Muscle layer of colon (tissue), 2 donors: ENCODE measurements at regions not wholly inside any gene's neighbourhood (a gene's known extent, or its start where the extent isn't known, plus 50 kb on each side); places are given as distances from the start of the nearest gene placed in this dataset.

Experiments used
- H3K27ac ChIP-seq: one replicate; pipeline ENCODE4 v1.7.0; 2013; ENCODE audit warnings: low read depth, mild to moderate bottlenecking, low read length, moderate library complexity
- H3K27me3 ChIP-seq, 2 donors: one replicate each; pipeline ENCODE4 v1.7.0; 2013; ENCODE audit warnings: low read length in 2 of 2, mild to moderate bottlenecking in 2 of 2; ENCODE audit not compliant: insufficient read depth in 2 of 2, control insufficient read depth in 1 of 2
- H3K36me3 ChIP-seq: one replicate; pipeline ENCODE4 v1.7.0; 2013; ENCODE audit warnings: mild to moderate bottlenecking, low read length; ENCODE audit not compliant: insufficient read depth
- H3K4me1 ChIP-seq: one replicate; pipeline ENCODE4 v1.7.0; 2013; ENCODE audit warnings: mild to moderate bottlenecking, low read length; ENCODE audit not compliant: insufficient read depth
- H3K4me3 ChIP-seq, 2 donors: one replicate each; pipeline ENCODE4 v1.7.0; 2013; ENCODE audit warnings: low read length in 2 of 2, low read depth in 1 of 2, mild to moderate bottlenecking in 1 of 2, moderate library complexity in 1 of 2
- H3K9ac ChIP-seq: one replicate; pipeline ENCODE4 v1.7.0; 2013; ENCODE audit warnings: low read length
- H3K9me3 ChIP-seq: one replicate; pipeline ENCODE4 v1.7.0; 2013; ENCODE audit warnings: mild to moderate bottlenecking, low read length
- donor health status: abdominal sarcoma.
- donor health status: Adenocarcinoma of cecum.

DNA sequence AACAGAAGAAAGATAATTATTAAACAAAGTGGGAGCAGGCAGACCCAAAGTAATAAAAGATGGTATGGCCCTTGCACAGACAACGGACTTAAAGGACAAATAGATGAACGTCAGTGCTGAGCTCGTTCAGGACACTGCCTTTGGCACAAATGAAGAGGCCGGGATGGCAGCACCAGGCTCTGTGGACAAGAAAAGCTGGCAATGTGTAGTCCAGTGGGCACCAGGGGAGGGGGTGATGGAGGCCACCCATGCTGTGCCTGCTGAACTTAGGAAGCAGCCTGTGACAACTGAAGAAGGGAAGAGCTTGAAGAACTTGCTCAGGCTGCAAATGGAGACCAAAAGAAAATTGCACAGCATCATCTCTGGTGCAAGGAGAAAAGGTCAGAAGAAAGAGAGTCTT is 131.0 kb downstream of the ANKRD60 start:
- Histone ChIP-seq H3K27ac (no peak overlapping the region), H3K27me3 (peaks cover 0 to 4% of the 10 kb centered on the region in 2 donors), H3K4me1 (no peaks in the 10 kb centered on the region), H3K4me3 (no peak overlapping the region), H3K9me3 (no peaks in the 10 kb centered on the region), H3K36me3 (no peaks in the 10 kb centered on the region), H3K9ac (no peak overlapping the region)

DNA sequence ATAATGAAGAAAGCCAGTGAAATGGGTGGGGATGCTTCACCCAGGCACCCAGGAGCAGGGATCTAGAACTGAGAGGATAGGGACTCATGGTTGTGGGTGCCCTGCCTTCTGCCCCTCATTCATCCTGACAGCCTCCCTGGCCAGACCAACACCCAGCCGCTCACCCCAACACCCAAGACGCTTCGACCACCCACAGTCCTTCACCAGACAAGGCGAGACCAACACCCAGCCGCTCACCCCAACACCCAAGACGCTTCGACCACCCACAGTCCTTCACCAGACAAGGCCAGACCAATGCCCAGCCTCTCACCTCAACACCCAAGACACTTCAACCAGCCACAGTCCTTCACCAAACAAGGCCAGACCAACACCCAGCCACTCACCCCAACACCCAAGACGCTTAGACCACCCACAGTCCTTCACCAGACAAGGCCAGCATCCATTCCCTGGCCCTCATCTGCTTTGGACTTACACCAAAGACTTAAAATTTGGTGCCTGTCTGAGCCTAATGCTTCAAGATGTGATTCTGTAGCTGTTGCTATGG is 131.5 kb downstream of the ANKRD60 start:
- peaks cover 0 to 5% of the 10 kb centered on the region in 2 donors for H3K27me3 ChIP-seq
- H3K27ac ChIP-seq, result no peak overlapping the region
- no peak overlapping the region for H3K9ac ChIP-seq
- no peaks in the 10 kb centered on the region for H3K4me1 ChIP-seq
- no peak overlapping the region for H3K4me3 ChIP-seq
- no peaks in the 10 kb centered on the region for H3K9me3 ChIP-seq
- no peaks in the 10 kb centered on the region for H3K36me3 ChIP-seq

DNA sequence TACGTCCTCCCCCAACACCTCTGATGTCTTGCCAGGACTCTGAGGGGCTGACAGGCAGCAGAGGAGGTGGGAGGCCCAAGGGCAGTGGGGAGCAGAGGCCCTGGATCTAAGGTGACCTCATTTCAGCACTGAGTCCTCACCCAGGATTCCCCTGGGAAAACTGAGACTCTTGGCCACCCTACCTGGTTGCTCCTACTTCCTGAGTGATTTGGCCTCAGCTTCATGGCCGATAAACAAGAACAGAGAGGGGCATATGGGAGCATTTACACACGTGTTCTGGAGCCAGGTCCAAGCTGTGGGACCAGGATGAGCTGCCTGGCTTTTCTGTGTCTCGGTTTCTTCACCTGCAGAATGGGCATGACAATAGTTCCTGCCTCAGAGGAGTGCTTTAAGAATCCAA is 133.8 kb downstream of the ANKRD60 start:
- H3K9ac ChIP-seq, result no peak overlapping the region
- no peak overlapping the region for H3K27ac ChIP-seq
- H3K36me3 ChIP-seq, result no peaks in the 10 kb centered on the region
- H3K27me3 ChIP-seq, result peaks cover 0 to 5% of the 10 kb centered on the region in 2 donors
- no peaks in the 10 kb centered on the region for H3K9me3 ChIP-seq
- no peak overlapping the region for H3K4me3 ChIP-seq
- no peaks in the 10 kb centered on the region for H3K4me1 ChIP-seq

DNA sequence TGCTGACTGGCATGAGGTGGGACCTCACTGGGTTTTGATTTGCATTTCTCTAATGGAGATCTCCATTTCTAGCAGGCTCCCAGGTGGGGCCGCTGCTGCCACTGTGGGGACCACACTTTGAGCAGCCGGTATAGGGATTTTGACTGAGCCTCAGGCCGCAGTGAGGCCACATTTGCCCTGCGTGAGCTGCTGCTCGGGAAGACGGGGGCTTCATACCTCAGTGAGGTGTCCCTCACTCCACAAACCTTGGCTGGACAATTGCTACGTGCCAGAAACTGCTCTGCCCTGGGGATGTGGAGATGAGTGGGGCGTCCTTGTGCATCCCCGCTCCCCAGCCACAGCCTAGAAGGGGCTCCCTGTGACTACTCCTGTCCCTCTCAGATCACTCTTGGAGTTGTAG is 134.3 kb downstream of the ANKRD60 start:
- no peaks in the 10 kb centered on the region for H3K36me3 ChIP-seq
- no peak overlapping the region for H3K9ac ChIP-seq
- no peak overlapping the region for H3K27ac ChIP-seq
- H3K27me3 ChIP-seq, result peaks cover 0 to 5% of the 10 kb centered on the region in 2 donors
- H3K9me3 ChIP-seq, result no peaks in the 10 kb centered on the region
- no peaks in the 10 kb centered on the region for H3K4me1 ChIP-seq
- H3K4me3 ChIP-seq, result no peak overlapping the region

DNA sequence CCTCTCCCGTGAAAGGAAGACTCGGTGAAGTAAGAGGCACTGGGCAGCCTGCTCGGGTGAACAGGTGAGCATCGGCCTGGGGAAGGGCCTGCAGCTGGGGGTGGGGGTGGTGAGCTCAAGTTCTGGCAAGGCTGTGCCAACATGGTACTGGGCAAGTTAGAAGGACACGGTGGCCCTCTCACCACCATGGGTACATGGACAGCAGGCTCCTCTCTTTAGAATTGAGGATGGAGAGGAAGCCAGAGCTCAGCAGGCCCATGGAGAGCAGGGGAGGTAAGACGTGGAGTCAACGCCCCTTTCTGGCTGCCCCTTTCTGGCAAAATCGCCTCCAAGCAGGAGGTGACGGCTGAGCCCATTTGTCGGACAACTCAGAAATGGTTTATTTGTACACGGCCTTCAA is 135.6 kb downstream of the ANKRD60 start:
- Histone ChIP-seq H3K27ac (no peak overlapping the region), H3K36me3 (no peaks in the 10 kb centered on the region), H3K9ac (no peak overlapping the region), H3K27me3 (peaks cover 0 to 5% of the 10 kb centered on the region in 2 donors), H3K4me1 (no peaks in the 10 kb centered on the region), H3K9me3 (no peaks in the 10 kb centered on the region), H3K4me3 (no peak overlapping the region)

DNA sequence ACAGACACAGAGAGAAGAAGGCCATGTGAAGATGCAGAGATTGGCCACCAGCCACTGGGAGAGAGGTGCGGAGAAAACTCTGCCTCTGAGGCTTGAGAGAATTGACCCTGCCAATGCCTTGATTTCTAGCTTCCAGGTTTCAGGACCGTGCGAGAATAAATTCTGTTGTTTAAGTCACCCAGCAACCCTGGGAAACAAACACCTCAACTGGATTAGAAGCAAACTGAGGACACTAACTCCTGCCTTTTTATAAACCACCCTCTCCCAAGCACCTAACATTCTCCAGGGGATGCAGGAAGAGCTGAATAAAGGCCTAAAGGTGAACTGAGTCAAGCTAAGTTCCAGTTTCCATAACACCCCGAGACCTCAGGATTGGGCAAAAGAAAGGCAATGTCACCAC is 136.1 kb downstream of the ANKRD60 start:
- Histone ChIP-seq H3K27ac (no peak overlapping the region), H3K4me3 (no peak overlapping the region), H3K36me3 (no peaks in the 10 kb centered on the region), H3K4me1 (no peaks in the 10 kb centered on the region), H3K9ac (no peak overlapping the region), H3K9me3 (no peaks in the 10 kb centered on the region), H3K27me3 (peaks cover 0 to 5% of the 10 kb centered on the region in 2 donors)

DNA sequence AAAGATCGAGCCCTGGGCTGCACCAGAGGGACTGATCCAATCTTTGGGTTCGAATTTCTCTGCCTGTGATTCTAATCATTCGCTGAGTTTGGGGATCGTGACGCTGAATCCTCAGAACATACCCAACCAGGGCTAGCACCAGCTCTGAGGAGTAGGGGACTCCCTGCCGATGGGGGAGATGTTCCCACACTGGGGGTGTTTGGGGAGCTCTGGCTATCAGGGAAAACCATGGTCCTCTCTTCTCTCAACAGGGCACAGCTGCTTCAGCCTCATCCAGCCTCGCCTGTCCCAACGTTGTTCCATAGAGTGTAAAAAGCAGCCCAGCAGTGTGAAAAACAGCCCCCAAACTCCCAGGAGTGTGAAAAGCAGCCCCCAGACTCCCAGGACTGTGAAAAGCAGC is 136.6 kb downstream of the ANKRD60 start:
- Histone ChIP-seq H3K36me3 (no peaks in the 10 kb centered on the region), H3K9ac (no peak overlapping the region), H3K27ac (no peak overlapping the region), H3K4me3 (no peak overlapping the region), H3K27me3 (peaks cover 0 to 5% of the 10 kb centered on the region in 2 donors), H3K9me3 (no peaks in the 10 kb centered on the region), H3K4me1 (no peaks in the 10 kb centered on the region)

DNA sequence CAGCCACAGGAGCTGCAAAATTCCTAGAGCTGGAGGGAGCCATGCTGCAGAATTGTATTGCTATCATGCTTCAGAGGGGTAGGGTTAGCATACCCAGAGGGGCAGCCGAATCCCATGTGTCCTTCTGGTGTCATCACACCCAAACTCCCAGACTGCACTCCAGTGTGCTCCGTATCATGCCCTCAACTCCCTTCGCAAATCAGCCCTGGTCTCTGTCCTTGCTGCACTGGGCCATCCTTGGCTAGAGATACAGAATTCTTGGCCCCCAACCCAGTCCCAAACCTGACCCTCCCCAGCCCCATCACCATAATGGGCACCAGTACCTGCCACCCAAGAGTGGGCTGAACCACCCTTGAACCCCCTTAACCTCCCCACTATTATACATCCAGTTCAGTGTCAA is 138.3 kb downstream of the ANKRD60 start:
- Histone ChIP-seq H3K27me3 (peaks cover 0 to 5% of the 10 kb centered on the region in 2 donors), H3K36me3 (no peaks in the 10 kb centered on the region), H3K9me3 (no peaks in the 10 kb centered on the region), H3K9ac (no peak overlapping the region), H3K4me1 (no peaks in the 10 kb centered on the region), H3K27ac (no peak overlapping the region), H3K4me3 (no peak overlapping the region)

DNA sequence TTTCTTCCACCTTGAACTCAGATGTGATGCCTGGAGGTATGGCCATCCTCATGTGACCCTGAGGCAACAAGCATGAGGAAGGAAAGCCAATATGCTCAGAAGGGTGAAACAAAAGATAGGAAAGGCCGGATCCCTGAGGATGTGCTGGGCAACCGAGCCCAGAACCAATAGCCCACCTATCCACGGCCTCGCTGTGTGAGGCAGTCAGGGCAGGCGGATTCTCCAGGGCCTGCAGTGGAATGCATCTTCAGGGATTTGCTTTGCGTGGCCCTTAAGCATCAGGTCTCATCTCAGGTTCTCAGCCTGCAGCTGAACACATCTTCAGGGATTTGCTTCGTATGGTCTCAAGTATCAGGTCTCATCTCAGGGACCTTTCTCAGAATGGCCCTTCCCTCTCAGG is 139.8 kb downstream of the ANKRD60 start:
- Histone ChIP-seq H3K9ac (no peak overlapping the region), H3K4me3 (no peak overlapping the region), H3K4me1 (no peaks in the 10 kb centered on the region), H3K27me3 (peaks cover 0 to 5% of the 10 kb centered on the region in 2 donors), H3K36me3 (no peaks in the 10 kb centered on the region), H3K27ac (no peak overlapping the region), H3K9me3 (no peaks in the 10 kb centered on the region)

DNA sequence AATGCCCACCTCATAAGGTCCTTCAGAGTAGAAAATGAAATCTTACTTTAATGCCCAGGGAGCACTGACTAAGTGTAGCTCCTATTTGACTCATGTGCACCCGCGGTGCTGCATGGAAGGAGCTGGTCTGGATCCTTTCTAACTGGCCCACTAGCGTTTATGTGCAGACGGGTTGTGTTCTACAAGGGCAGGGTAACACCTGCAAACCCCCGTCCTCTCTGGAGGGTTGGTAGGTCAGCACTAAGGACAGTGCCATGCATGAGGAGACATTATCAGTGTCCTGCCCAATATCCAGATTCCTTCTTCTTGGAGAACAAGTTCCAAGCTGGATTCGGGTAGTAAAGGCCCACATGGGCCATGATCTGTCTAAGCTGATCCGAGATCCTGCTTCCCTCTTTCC is 140.3 kb downstream of the ANKRD60 start:
- Histone ChIP-seq H3K4me3 (no peak overlapping the region), H3K4me1 (no peaks in the 10 kb centered on the region), H3K27ac (no peak overlapping the region), H3K36me3 (no peaks in the 10 kb centered on the region), H3K9me3 (no peaks in the 10 kb centered on the region), H3K27me3 (peaks cover 0 to 5% of the 10 kb centered on the region in 2 donors), H3K9ac (no peak overlapping the region)

DNA sequence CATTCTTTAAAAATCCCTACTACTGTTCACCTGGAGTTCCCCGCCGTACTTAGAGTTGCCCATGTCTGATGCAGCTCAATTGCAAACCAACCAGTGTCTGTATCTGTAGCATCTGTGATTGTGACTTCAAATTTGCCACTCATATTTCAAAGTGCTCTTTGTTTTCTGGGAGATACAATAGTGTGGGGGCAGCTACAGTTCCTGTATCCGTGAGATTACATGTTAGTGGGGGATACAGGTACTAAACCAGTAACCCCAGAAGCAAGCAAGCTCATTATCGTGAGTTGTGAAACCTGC is 140.9 kb downstream of the ANKRD60 start:
- Histone ChIP-seq H3K4me1 (no peaks in the 10 kb centered on the region), H3K36me3 (no peaks in the 10 kb centered on the region), H3K27ac (no peak overlapping the region), H3K9ac (no peak overlapping the region), H3K9me3 (no peaks in the 10 kb centered on the region), H3K27me3 (peaks cover 0 to 2% of the 10 kb centered on the region in 2 donors), H3K4me3 (no peak overlapping the region)

DNA sequence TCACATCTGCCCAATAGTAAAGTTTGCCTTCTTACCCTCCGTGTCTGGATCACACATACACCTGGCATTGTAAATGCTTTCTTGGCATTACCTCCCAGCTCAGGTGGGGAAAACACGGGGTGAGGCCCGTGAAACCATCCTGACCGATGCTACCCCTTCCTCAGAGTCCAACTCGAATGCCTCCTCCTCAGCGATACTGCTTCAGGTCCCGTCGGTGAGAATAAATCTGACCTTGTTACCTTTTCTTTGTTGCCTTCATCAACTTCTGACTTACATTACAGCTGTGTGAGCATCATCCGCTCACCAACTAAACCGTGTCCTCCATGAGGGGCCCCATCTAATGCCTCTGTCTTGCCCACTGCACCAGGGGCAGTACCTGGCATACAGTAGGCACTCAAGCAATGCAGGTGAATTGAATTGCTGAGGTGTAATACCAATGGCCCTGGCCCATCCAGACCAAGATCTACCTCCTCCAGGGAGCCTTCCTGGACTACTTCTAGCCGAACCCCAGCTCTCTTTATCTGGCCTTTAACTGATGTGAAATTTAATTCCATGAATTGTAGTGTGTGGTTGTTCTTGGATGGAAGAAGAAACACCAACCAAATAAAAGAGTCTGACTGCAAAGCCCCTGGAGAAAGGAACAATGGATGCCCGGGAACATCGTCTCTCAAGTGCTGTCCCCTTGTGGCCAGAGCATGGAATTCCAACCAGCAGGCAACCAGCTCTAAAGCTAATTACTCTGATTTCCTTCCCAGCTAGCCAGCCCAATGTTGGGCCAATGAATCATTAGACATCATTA is 141.5 kb downstream of the ANKRD60 start:
- no peaks in the 10 kb centered on the region for H3K9me3 ChIP-seq
- H3K4me3 ChIP-seq, result no peak overlapping the region
- no peak overlapping the region for H3K9ac ChIP-seq
- no peak overlapping the region for H3K27ac ChIP-seq
- no peaks in the 10 kb centered on the region for H3K36me3 ChIP-seq
- H3K4me1 ChIP-seq, result peaks cover 2% of the 10 kb centered on the region
- no peaks in the 10 kb centered on the region for H3K27me3 ChIP-seq
